OCI-LY1 (cell line): ENCODE measurements at regions not wholly inside any gene's neighbourhood (a gene's known extent, or its start where the extent isn't known, plus 50 kb on each side); places are given as distances from the start of the nearest gene placed in this dataset.

ENCODE experiments used
- EZH2 ChIP-seq: fragments of 200-600 bp; sonication (generic), shearing (Covaris generic); IDR thresholded peaks from 2 replicates; pipeline ENCODE4 v1.8.0; 2017; ENCODE audit warnings: borderline replicate concordance, mixed run types, mild to moderate bottlenecking, antibody characterized with exemption, low read length, moderate library complexity, mixed read lengths
- TF ChIP-seq, protein P1 (sequence below): fragments of 200-600 bp; sonication (generic), shearing (Covaris generic); IDR thresholded peaks from 2 replicates; pipeline ENCODE4 v1.5.1; 2017; ENCODE audit warnings: mild to moderate bottlenecking, antibody characterized with exemption, low read length, moderate library complexity, mixed read lengths

DNA sequence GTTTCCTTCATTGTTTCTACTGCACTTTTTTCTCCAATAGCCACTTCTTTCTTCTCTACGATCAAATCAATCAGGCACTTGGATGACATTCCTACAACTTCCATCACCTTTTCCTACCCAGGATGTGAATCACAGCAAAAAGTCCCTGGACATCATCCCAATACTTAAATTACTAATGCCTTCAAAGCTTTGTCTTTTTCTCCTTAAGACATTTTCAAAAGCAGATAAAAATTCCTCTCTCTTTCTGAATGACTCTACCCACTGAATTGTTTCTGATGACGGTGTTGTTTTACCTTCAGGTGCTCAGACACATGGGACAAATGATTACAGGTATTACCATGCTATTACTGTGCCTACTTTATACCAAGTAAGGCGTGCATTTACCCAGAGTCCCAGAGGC lies 500.9 kb downstream of the FBXO15 start:
- TF ChIP-seq, protein P1, sequence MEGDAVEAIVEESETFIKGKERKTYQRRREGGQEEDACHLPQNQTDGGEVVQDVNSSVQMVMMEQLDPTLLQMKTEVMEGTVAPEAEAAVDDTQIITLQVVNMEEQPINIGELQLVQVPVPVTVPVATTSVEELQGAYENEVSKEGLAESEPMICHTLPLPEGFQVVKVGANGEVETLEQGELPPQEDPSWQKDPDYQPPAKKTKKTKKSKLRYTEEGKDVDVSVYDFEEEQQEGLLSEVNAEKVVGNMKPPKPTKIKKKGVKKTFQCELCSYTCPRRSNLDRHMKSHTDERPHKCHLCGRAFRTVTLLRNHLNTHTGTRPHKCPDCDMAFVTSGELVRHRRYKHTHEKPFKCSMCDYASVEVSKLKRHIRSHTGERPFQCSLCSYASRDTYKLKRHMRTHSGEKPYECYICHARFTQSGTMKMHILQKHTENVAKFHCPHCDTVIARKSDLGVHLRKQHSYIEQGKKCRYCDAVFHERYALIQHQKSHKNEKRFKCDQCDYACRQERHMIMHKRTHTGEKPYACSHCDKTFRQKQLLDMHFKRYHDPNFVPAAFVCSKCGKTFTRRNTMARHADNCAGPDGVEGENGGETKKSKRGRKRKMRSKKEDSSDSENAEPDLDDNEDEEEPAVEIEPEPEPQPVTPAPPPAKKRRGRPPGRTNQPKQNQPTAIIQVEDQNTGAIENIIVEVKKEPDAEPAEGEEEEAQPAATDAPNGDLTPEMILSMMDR: no peak
- no peak for TF ChIP-seq EZH2
